ENCODE measurements at regions not wholly inside any gene's neighbourhood (a gene's known extent, or its start where the extent isn't known, plus 50 kb on each side); places are given as distances from the start of the nearest gene placed in this dataset.

GRCh38 chr16:58793366-58793765, 59.2 kb upstream of the GOT2 start:
- no peak for TF ChIP-seq SIN3A (IDR thresholded peaks at IDR 0.05; ENCODE audit: borderline replicate concordance, insufficient read depth, low read depth, low read length)
- no peak for TF ChIP-seq CTCF (IDR thresholded peaks at IDR 0.05)
- TF ChIP-seq TCF7L2 (IDR thresholded peaks at IDR 0.05; ENCODE audit: low read depth, low read length) = no peak
- TF ChIP-seq POLR2AphosphoS5 (IDR thresholded peaks at IDR 0.05; ENCODE audit: low read depth, low read length) = no peak

All from Panc1 (cell line).